NAMALWA (cell line): ENCODE measurements at regions not wholly inside any gene's neighbourhood (a gene's known extent, or its start where the extent isn't known, plus 50 kb on each side); places are given as distances from the start of the nearest gene placed in this dataset.

Experiments
- DNase-seq: peaks from one replicate; pipeline ENCODE4 v3.0.0-alpha.2; 2015; ENCODE audit warnings: low spot score

GRCh38 chr6:105608711-105609374 is 206.0 kb upstream of the PREP start:
- DNase-seq: no peak

DNA sequence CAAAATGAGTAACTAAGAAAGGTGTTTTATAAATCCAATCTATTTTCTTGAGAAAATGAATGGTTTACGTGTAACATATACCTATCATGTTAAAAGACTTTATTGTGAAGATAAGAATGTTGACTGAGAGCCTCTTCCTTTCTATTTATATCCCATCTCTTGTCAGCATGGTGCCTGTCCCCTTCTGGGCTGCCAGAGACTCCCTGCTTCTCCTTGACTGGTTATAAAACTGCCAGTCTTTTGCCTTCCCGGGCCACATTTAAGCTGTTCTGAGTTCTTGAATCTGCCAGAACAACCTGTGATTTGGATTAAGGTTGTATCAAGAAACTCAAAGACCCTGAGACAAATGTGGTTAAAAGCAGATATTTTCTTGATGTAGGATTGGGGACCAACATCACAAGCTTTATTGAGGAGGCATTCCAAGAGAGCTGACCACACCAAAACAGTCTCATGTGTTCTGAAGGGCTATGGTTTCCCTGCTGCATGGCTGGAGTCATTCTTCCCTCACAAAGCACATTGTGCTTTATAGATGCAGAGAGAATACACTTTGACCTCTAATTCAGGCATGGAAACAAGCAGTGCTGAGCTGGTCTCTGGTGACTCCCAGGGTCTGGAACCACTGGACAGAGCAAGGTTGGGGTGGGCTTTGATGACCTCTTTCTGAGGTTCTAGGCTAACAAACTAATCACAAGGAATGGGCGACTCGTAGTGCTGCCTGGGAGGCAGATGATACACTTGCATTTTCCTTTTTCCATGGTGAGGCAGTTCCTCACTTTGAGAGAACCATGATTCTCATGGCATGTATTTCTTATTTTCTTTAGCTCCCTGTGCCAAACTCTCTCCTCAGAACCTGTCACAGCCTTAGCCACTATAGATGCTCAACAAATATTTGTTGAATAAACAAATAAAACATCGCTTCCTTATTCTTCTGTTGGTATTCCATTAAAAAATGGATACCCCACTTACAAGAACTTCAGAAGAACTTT is 205.0 kb upstream of the PREP start:
- DNase-seq: no peak

DNA sequence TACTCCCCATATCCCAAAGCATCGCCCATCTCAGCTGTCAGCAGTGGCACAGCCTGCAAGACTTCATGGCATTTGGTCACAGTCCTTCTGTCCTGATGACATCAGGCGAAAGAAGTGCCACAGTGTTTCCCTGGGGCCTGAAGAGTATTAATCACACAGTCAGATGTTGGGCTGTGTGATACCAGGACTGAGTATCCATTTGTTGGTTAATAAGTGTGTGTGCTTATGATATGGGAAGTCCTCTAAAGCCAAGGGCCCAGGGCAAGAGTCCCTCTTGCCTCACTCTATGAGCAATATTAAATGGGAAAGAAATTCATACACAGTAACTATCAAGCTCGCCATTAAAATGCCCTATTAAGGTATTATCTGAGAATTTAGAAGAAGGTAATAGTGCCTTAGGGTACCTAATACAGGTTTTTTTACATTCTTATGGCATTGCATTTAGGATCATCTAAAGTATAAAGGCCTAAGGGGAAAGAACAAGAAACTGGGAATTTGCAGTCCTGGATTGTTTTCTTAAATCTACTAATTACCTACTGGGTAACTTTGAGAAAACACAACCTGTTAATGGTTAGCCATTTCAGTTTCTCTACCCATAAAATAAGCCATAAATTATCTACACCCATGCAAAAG is 204.1 kb upstream of the PREP start:
- no peak for DNase-seq

- DNase-seq: no peak
Measured at GRCh38 chr6:105604587-105604884, 201.7 kb upstream of the PREP start.

GRCh38 chr6:105603788-105604586 is 201.1 kb upstream of the PREP start:
- DNase-seq: no peak

DNA sequence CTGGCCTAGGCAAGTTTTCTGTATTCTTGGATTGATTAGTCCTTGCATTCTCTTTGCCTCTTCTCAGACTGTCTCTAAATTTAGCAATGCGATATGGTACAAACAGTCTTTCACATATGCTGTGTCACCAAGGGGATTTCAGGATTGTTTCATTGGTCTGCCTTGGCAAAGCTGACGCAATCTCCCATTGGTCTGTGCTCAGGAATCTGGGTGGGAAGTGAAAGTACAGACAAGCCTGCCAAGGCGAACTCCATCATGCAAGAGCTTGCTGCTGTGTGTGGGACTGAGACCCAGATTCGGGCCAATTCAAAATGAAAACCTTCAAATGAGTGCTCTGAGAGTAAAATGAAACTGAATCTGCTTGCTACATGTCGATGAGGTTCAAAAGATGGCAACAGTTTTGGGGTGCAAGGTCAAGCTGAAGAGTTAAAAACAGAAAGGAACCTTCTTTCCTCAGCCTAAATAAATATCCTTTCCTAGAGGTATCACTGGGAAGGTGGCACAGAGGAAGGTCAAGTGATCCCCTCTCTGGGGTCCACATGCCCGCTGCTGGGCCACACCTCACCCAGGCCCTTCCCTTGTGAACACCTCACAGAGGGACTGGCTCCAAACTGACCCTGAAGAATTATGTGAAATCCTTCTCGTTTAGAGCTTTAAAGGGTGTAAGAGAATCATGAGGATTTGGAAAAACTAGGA is 198.8 kb upstream of the PREP start:
- DNase-seq: peak; percentile 14

GRCh38 chr6:105600336-105601260 is 197.7 kb upstream of the PREP start:
- DNase-seq: no peak

- DNase-seq: no peak
Measured at GRCh38 chr6:105598264-105598663, 195.4 kb upstream of the PREP start.

- no peak for DNase-seq
Measured at GRCh38 chr6:105596284-105596755, 193.4 kb upstream of the PREP start.

- no peak for DNase-seq
Measured at GRCh38 chr6:105595829-105596228, 192.9 kb upstream of the PREP start.

DNA sequence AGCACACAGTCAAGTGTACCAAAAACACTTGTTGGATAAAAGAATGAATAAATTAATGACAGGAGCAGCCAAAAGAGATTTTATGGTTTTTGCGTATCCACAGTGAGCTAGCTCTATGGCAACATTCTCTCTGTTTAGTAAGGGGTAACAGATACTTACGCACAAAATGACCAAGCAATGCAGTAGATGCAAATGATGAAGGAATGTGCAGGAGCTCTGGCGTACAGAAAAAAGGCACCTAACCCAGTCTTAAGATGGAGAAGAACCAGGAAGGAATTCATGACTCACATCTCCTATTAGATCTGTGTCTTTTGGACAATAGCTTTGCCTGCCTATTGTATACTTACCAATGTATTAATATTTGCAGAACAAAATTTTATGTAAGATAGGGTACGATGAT is 191.9 kb upstream of the PREP start:
- no peak for DNase-seq

GRCh38 chr6:105593805-105594671 is 191.2 kb upstream of the PREP start:
- no peak for DNase-seq

- no peak for DNase-seq
Measured at GRCh38 chr6:105593056-105593690, 190.3 kb upstream of the PREP start.

- no peak for DNase-seq
Measured at GRCh38 chr6:105592329-105592728, 189.4 kb upstream of the PREP start.

GRCh38 chr6:105591053-105591452 is 188.2 kb upstream of the PREP start:
- DNase-seq: peak; percentile 57

DNA sequence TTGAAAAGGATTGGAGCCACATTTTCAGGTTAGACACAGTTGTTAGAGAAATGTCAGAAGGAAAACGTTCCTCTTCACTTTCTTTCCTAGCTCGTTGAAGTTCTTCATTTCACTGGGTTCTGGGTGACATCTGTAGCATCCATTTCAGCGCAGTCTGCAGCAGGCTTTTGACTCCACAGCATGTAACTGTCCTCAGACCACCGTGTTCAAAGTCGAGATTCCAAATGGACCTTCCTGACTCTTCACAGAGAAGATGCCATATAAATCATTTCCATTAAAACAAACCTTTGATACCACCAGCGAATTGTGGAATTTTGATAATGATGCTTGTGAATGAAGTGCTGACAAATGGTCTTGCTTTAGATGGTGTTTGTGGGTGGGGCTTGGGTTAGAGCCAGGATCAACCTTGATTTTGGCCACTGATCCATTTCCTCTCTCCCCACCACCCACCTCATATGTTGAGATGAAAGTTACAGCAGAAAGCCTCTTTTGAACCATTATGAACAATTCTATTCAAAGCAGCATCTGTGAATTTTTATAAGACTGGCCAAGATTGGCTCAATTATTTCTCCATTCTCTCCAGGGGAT is 185.3 kb upstream of the PREP start:
- peak; percentile 2 for DNase-seq

- peak; percentile 4 for DNase-seq
Measured at GRCh38 chr6:105587349-105588122, 184.7 kb upstream of the PREP start.
